Activated CD4-positive, CD25-positive, alpha-beta regulatory T cell treated with anti-CD3 and anti-CD28 coated beads, Interleukin-2, amount 50 U/mL, for 72 hours (primary cell): ENCODE measurements at regions not wholly inside any gene's neighbourhood (a gene's known extent, or its start where the extent isn't known, plus 50 kb on each side); places are given as distances from the start of the nearest gene placed in this dataset.
"Not testable (repeated sequence)": the region's sequence is repeated elsewhere in the genome, so short reads cannot be mapped to it uniquely, and the experiment has no call there.

Experiments used
- DNase-seq: peaks from one replicate; pipeline ENCODE4 v3.0.0; 2021

- no peak for DNase-seq
Observed at GRCh38 chr19:27885359-27885758, 1327.6 kb downstream of the UQCRFS1 start.

- DNase-seq: no peak
Observed at GRCh38 chr19:27884376-27884775, 1328.6 kb downstream of the UQCRFS1 start.

- no peak for DNase-seq
Observed at GRCh38 chr19:27881213-27881612, 1331.7 kb downstream of the UQCRFS1 start.

GRCh38 chr19:27876976-27877512, 1335.9 kb downstream of the UQCRFS1 start:
- no peak for DNase-seq

DNA sequence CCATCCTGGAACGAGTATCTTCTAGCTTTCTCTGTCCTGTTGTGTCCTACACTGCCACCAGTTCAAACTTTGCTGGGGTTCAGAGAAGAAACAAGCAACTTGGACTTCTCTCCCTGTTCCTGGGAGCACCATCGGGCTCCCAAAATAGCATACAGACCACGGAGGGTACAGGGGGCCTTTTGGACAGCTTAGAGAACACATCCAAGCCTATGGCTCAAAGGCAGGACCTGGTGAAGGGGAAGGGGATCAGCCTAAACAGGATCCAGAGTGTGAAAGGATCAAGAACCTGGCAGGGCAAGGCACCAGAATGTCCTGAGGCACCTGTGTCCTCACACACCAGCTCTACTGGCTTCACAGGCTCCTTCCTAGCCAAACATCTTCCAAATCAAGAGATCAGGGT, 1336.5 kb downstream of the UQCRFS1 start:
- DNase-seq: no peak

DNA sequence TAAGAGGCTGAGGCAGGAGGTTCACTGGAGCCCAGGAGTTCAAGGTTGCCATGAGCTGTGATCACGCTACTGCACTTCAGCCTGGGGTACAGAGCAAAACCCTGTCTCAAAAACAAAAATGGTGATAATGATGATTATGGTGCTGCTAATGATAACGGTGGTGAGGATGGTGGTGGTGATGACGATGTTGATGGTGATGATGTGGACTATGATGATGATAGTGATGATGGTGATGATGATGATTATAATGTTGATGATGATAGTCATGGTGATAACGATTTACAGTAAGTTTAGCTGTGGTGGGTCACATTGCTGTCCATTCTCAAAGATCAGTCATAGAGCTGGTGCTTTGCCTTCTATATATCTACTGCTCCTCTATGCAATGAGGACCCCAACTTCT, 1340.6 kb downstream of the UQCRFS1 start:
- no peak for DNase-seq

DNA sequence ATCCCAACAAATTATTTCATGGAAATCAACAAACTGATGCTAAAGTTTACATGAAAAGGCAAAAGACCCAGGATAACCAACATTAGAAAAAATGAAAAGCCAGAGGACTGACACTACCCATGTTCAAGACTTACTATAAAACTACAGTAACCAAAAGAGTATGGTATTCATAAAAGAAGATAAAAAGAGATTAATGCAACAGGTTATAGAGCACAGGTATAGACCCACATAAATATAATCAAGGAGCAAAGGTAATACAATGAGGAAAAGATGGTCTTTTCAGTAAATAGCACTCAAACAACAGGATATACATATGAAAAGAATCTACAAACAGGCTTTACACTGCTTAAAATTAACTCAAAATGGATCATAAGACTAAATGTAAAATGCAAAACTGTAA, 1342.7 kb downstream of the UQCRFS1 start:
- no peak for DNase-seq

- no peak for DNase-seq
Observed at GRCh38 chr19:27868007-27868406, 1344.9 kb downstream of the UQCRFS1 start.

GRCh38 chr19:27865927-27866777, 1346.8 kb downstream of the UQCRFS1 start:
- no peak for DNase-seq

GRCh38 chr19:27861411-27861975, 1351.5 kb downstream of the UQCRFS1 start:
- no peak for DNase-seq

GRCh38 chr19:27860309-27860934, 1352.5 kb downstream of the UQCRFS1 start:
- no peak for DNase-seq

DNA sequence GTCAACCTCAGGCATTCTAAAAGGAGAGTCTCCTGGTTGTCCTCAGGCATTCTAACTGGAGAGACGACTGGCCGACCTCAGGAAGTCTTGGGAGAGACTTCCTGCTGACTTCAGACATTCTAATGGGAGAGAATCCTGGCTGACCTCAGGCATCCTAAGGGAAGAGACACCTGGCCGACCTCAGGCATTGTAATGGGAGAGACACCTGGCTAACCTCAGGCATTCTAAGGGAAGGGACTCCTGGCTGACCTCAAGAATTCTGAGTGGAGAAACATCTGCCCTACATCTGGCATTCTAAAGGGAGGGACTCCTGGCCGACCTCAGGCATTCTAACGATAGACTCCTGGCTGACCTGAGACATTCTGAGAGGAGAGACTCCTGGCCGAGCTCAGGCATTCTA, 1353.3 kb downstream of the UQCRFS1 start:
- DNase-seq: no peak

DNA sequence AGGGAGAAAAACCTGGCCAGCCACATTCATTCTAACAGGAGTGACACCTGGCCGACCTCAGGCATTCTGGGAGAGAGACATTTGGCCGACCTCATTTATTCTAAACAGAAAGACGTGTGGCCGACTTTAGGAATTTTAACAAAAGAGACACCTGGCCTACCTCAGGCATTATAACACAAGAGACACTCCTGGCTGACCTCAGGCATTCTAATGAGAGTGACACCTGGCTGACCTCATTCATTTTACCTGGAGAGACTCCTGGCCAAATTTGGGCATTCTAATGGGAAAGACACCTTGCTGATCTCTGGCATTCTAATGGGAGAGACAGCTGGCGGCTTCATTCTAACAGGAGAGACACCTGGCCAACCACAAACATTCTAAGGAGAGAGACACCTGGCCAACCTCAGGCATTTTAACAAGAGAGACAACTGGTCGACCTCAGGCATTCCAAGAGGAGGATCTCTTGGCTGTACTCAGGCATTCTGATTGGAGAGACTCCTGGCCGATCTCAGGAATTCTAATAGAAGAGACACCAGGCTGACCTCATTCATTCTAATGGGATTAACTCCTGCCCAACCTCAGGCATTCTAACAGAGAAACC, 1353.9 kb downstream of the UQCRFS1 start:
- DNase-seq: no peak

DNA sequence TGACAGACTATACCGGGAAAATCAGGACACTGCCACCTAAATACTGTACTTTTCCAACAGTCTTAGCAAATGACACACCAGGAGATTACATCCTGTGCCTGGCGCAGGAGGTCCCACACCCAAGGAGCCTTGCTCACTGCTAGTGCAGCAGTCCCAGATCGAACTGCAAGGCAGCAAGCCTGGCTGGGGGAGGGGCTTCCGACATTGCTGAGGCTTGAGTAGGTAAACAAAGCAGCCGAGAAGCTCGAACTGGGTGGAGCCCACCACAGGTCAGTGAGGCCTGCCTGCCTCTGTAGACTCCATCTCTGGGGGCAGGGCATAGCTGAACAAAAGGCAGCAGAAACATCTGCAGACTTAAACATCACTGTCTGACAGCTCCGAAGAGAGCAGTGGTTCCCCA, 1360.0 kb downstream of the UQCRFS1 start:
- DNase-seq: not testable (repeated sequence)

- no peak for DNase-seq
Observed at GRCh38 chr19:27851543-27852060, 1361.3 kb downstream of the UQCRFS1 start.

DNA sequence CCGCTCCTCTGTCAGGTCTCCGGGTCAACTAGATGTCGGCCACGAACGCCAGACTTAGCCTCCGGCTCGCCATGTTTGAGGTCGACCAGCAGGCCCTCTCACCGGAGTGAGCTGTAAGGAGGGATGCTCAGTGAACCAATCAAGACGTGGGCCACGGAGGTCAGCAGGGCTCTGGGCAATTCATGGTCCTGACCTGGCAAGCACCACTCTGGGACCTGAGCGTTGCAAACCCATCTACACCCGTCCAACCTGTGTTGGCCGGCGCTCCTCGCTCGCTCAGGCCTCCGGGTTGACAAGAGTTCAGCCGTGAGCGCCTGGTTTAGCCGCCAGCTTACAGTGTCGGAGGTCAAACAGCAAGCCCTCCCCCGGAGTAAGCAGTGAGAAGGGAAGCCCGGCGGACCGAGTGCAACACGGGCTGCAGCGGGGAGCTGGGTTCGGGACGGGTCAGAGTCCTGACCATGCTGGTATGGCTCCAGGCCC, 1361.9 kb downstream of the UQCRFS1 start:
- DNase-seq: no peak

DNA sequence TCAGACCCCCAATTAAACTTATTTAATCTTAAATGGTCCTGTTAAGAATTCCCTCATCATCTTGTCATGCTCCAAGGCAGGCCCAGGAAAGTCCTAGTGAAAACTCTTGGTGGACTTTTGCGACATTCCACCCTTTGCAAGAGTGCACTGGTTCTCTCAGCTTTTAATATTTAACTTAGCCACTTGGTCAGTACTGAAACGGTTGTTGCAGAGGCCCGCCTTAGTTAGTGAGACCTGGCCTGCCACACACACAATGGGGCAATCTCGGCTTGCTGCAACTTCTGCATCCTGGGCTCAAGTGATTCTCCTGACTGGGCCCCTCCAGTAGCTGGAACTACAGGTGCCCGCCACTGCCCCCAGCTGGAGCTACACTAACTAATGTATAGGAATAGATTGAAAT, 1366.0 kb downstream of the UQCRFS1 start:
- no peak for DNase-seq

- no peak for DNase-seq
Observed at GRCh38 chr19:27844261-27844660, 1368.7 kb downstream of the UQCRFS1 start.

DNA sequence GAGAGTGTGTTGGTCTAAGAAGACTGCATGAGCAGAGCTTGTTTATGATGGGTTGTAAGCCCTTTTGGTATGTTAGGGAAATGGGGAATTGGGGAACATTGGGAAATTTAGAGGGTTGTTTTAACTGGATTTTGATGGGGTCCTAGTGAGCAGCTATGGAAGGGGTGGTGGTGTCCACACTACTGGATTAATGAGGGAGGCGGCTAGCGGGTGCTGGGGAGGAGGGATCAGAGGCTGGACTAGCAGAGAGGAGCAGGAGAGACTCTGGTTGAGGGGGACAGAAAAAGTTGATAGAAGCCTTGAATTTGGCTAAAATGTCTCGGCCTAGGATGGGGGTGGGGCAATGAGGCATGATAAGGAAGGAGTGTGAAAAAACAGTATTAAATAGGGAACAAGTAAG, 1369.1 kb downstream of the UQCRFS1 start:
- no peak for DNase-seq

- DNase-seq: no peak
Observed at GRCh38 chr19:27833031-27833430, 1379.9 kb downstream of the UQCRFS1 start.

- no peak for DNase-seq
Observed at GRCh38 chr19:27828829-27829228, 1384.1 kb downstream of the UQCRFS1 start.

DNA sequence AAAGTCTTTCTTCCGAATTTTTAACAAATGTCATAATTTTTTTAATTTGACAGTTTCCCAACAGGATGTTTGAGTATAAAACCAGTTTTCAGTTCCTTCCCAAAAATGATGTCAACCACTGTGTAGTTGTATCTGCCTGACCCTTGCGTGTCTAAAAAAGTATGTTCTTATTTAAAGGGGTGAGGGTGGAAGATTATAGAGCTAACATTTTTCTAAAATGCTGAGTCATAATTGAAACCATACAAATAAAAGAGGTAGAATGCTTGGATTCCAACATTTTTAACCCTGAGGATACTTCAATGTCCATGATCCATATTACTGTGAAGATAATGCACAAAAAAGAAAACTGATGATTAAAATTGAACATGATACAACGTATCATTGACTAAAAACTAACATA, 1388.8 kb downstream of the UQCRFS1 start:
- DNase-seq: no peak

GRCh38 chr19:27822336-27822735, 1390.6 kb downstream of the UQCRFS1 start:
- DNase-seq: no peak
